ENCODE measurements at regions not wholly inside any gene's neighbourhood (a gene's known extent, or its start where the extent isn't known, plus 50 kb on each side); places are given as distances from the start of the nearest gene placed in this dataset.

DNA sequence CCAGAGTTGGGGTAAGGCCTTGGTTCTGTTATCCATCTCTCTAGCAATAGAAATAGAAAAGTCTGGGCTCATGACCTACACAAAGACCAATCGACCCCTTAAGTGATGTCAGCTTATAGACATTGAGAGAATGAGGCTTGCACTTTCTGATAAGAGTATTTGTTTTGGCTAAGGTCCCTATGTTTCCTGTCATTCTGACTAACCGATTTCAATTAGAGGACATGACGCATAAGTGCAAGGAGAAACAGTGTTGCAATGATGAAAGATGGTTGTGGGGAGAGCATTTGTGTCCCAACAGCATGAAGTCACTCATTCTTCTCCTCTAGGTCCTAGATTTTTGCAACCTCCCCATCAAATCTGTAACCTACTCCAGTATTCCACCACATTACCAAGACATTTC, 255.1 kb downstream of the MAT2B start:
- TF ChIP-seq, protein P1, sequence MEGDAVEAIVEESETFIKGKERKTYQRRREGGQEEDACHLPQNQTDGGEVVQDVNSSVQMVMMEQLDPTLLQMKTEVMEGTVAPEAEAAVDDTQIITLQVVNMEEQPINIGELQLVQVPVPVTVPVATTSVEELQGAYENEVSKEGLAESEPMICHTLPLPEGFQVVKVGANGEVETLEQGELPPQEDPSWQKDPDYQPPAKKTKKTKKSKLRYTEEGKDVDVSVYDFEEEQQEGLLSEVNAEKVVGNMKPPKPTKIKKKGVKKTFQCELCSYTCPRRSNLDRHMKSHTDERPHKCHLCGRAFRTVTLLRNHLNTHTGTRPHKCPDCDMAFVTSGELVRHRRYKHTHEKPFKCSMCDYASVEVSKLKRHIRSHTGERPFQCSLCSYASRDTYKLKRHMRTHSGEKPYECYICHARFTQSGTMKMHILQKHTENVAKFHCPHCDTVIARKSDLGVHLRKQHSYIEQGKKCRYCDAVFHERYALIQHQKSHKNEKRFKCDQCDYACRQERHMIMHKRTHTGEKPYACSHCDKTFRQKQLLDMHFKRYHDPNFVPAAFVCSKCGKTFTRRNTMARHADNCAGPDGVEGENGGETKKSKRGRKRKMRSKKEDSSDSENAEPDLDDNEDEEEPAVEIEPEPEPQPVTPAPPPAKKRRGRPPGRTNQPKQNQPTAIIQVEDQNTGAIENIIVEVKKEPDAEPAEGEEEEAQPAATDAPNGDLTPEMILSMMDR (IDR thresholded peaks at IDR 0.05): no peak
- TF ChIP-seq ZFX (IDR thresholded peaks at IDR 0.05; ENCODE audit: borderline replicate concordance): no peak
